ENCODE measurements at regions not wholly inside any gene's neighbourhood (a gene's known extent, or its start where the extent isn't known, plus 50 kb on each side); places are given as distances from the start of the nearest gene placed in this dataset.

DNA sequence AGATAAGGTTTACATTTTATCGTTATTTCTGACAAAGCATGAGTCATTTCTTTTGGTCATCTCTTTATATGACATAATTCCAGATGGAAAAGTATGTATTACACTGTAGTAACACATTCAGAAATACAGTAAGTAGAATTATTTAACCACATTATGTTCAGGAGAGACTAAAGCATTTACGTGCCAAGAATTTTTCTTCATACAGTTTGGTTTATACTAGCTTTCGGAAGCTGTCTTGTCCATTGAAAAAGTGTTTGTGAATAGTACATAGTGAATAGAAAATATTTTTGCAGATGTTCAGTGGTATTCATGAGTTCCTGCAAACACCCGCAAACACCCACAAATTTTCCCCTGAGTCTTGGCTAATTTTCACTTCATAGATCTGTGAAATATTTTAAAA is 1033.0 kb upstream of the INTU start:
- in situ Hi-C loops (cut with HindIII; ENCODE audit: low pct_ligation_motif_present, low sequenced_read_pairs): no loop called here
- Histone ChIP-seq H3K27ac (no peak overlapping the region), H3K36me3 (replicated peaks) (no peaks in the 10 kb centered on the region), H3K27me3 (replicated peaks) (no peaks in the 10 kb centered on the region), H3K4me3 (ENCODE audit: low read depth, low read length) (no peak overlapping the region)
- no peak for DNase-seq
- no peak for TF ChIP-seq CTCF (IDR thresholded peaks at IDR 0.05; ENCODE audit: low read depth, low read length, missing control alignments)

- H3K36me3 ChIP-seq (replicated peaks): no peaks in the 10 kb centered on the region
- H3K4me3 ChIP-seq (ENCODE audit: low read depth, low read length): no peak overlapping the region
- no peak overlapping the region for H3K27ac ChIP-seq
- in situ Hi-C loops (cut with HindIII; ENCODE audit: low pct_ligation_motif_present, low sequenced_read_pairs): no loop called here
- no peak for DNase-seq
- no peak for TF ChIP-seq CTCF (IDR thresholded peaks at IDR 0.05; ENCODE audit: low read depth, low read length, missing control alignments)
- no peaks in the 10 kb centered on the region for H3K27me3 ChIP-seq (replicated peaks)
Observed at GRCh38 chr4:126603210-126603609, 1029.5 kb upstream of the INTU start.

- Histone ChIP-seq H3K4me3 (ENCODE audit: low read depth, low read length) (no peak overlapping the region), H3K27me3 (replicated peaks) (no peaks in the 10 kb centered on the region), H3K27ac (no peak overlapping the region), H3K36me3 (replicated peaks) (no peaks in the 10 kb centered on the region)
- DNase-seq: no peak
- TF ChIP-seq CTCF (IDR thresholded peaks at IDR 0.05; ENCODE audit: low read depth, low read length, missing control alignments): no peak
- in situ Hi-C loops (cut with HindIII; ENCODE audit: low pct_ligation_motif_present, low sequenced_read_pairs): no loop called here
Observed at GRCh38 chr4:126603825-126604224, 1028.9 kb upstream of the INTU start.

DNA sequence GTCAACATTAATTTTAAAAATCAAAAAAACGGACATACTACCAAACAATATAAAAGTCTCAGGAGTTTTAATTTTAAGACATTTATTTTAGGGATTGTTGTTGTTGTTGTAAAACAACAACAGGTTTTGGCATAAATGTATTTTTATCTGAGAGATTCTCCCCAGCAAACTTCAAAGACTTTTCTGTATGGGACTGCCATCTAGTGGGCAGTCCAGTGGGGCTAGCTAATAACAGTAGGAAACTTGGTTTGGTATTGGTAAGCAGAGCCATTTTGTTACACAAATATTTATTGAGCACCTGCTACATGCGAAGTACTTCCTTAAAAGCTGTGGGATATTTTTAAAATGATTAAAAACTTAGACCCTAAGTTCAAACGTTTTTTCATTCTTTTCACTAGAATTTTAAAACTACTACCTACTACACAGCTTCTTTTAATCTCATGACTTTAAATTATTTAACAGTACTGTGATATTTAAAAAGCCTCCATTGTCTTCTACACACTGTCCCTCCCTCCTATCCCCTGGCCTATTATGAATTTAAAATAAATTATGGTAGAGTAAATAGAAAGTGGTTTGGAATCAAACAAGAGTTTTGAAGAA is 1028.4 kb upstream of the INTU start:
- in situ Hi-C loops (cut with HindIII; ENCODE audit: low pct_ligation_motif_present, low sequenced_read_pairs): no loop called here
- no peaks in the 10 kb centered on the region for H3K36me3 ChIP-seq (replicated peaks)
- peak; percentile 86 for TF ChIP-seq CTCF (IDR thresholded peaks at IDR 0.05; ENCODE audit: low read depth, low read length, missing control alignments)
- no peak overlapping the region for H3K4me3 ChIP-seq (ENCODE audit: low read depth, low read length)
- no peaks in the 10 kb centered on the region for H3K27me3 ChIP-seq (replicated peaks)
- peak; percentile 16 for DNase-seq
- no peak overlapping the region for H3K27ac ChIP-seq

- no peak for DNase-seq
- Histone ChIP-seq H3K4me3 (ENCODE audit: low read depth, low read length) (no peak overlapping the region), H3K27ac (no peak overlapping the region), H3K27me3 (replicated peaks) (no peaks in the 10 kb centered on the region), H3K36me3 (replicated peaks) (no peaks in the 10 kb centered on the region)
- in situ Hi-C loops (cut with HindIII; ENCODE audit: low pct_ligation_motif_present, low sequenced_read_pairs): no loop called here
- no peak for TF ChIP-seq CTCF (IDR thresholded peaks at IDR 0.05; ENCODE audit: low read depth, low read length, missing control alignments)
Observed at GRCh38 chr4:126610933-126611332, 1021.8 kb upstream of the INTU start.

- TF ChIP-seq CTCF (IDR thresholded peaks at IDR 0.05; ENCODE audit: low read depth, low read length, missing control alignments): no peak
- Histone ChIP-seq H3K36me3 (replicated peaks) (no peaks in the 10 kb centered on the region), H3K4me3 (ENCODE audit: low read depth, low read length) (no peak overlapping the region), H3K27me3 (replicated peaks) (no peaks in the 10 kb centered on the region), H3K27ac (no peak overlapping the region)
- peak; percentile 9 for DNase-seq
- in situ Hi-C loops (cut with HindIII; ENCODE audit: low pct_ligation_motif_present, low sequenced_read_pairs): no loop called here
Observed at GRCh38 chr4:126611900-126612299, 1020.9 kb upstream of the INTU start.
